HG03565 (cell line): ENCODE measurements at regions not wholly inside any gene's neighbourhood (a gene's known extent, or its start where the extent isn't known, plus 50 kb on each side); places are given as distances from the start of the nearest gene placed in this dataset.
"Not testable (repeated sequence)": the region's sequence is repeated elsewhere in the genome, so short reads cannot be mapped to it uniquely, and the experiment has no call there.

ENCODE experiments used
- ATAC-seq: cut with Tn5 transposase; IDR thresholded peaks from one replicate; pipeline ENCODE4 v1.9.1; 2021; ENCODE audit warnings: mild to moderate bottlenecking, moderate library complexity; ENCODE audit not compliant: unreplicated experiment

GRCh38 chr1:73310797-73311381, 887.1 kb downstream of the LRRIQ3 start:
- ATAC-seq: no peak

- ATAC-seq: no peak
Observed at GRCh38 chr1:73306899-73307555, 890.9 kb downstream of the LRRIQ3 start.

GRCh38 chr1:73273886-73274285, 924.1 kb downstream of the LRRIQ3 start:
- no peak for ATAC-seq

- not testable (repeated sequence) for ATAC-seq
Observed at GRCh38 chr1:73245196-73245595, 952.8 kb downstream of the LRRIQ3 start.

- ATAC-seq: no peak
Observed at GRCh38 chr1:73218995-73219546, 936.7 kb upstream of the NEGR1 start.

- no peak for ATAC-seq
Observed at GRCh38 chr1:73205294-73205973, 923.1 kb upstream of the NEGR1 start.

- ATAC-seq: no peak
Observed at GRCh38 chr1:73197972-73198371, 915.6 kb upstream of the NEGR1 start.

- no peak for ATAC-seq
Observed at GRCh38 chr1:73194965-73195364, 912.6 kb upstream of the NEGR1 start.

GRCh38 chr1:73183581-73183980, 901.2 kb upstream of the NEGR1 start:
- not testable (repeated sequence) for ATAC-seq

- no peak for ATAC-seq
Observed at GRCh38 chr1:73181190-73181540, 898.8 kb upstream of the NEGR1 start.

- ATAC-seq: no peak
Observed at GRCh38 chr1:73180397-73181189, 898.3 kb upstream of the NEGR1 start.

GRCh38 chr1:73176902-73177301, 894.6 kb upstream of the NEGR1 start:
- ATAC-seq: no peak

GRCh38 chr1:73167009-73167657, 884.8 kb upstream of the NEGR1 start:
- no peak for ATAC-seq

- ATAC-seq: no peak
Observed at GRCh38 chr1:73162564-73162963, 880.2 kb upstream of the NEGR1 start.

GRCh38 chr1:73161418-73161817, 879.1 kb upstream of the NEGR1 start:
- ATAC-seq: no peak

GRCh38 chr1:73160759-73161158, 878.4 kb upstream of the NEGR1 start:
- no peak for ATAC-seq

- no peak for ATAC-seq
Observed at GRCh38 chr1:73144311-73144710, 862.0 kb upstream of the NEGR1 start.

GRCh38 chr1:73136975-73137374, 854.6 kb upstream of the NEGR1 start:
- ATAC-seq: no peak

GRCh38 chr1:73106931-73107330, 824.6 kb upstream of the NEGR1 start:
- ATAC-seq: no peak

- no peak for ATAC-seq
Observed at GRCh38 chr1:73105755-73106154, 823.4 kb upstream of the NEGR1 start.

GRCh38 chr1:73104749-73105148, 822.4 kb upstream of the NEGR1 start:
- ATAC-seq: no peak
